H1 (cell line): ENCODE measurements at regions not wholly inside any gene's neighbourhood (a gene's known extent, or its start where the extent isn't known, plus 50 kb on each side); places are given as distances from the start of the nearest gene placed in this dataset.

Source experiments
- CTCF ChIA-PET: fragments of 300-600 bp; sonication (Branson Sonifier 250); formaldehyde crosslinking; loops from one replicate; lab custom pipeline; 2021; ENCODE audit not compliant: partially characterized antibody; lab: Charles Lee
- POLR2A ChIA-PET: fragments of 300-600 bp; sonication (Branson Sonifier 250); formaldehyde crosslinking; loops from one replicate; lab custom pipeline; 2021; ENCODE audit warnings: inconsistent platforms; ENCODE audit not compliant: partially characterized antibody; lab: Charles Lee
- DNase-seq, 2 experiments: peaks; one replicate each; pipeline versions ENCODE4 v3.0.0 to v3.0.0-alpha.2; 2010 to 2022; ENCODE audit warnings: low spot score in 2 of 2, low read depth in 1 of 2, mixed read lengths in 1 of 2
- FAIRE-seq: peaks from 2 replicates; lab custom pipeline; 2011; peaks lifted over from hg19 to GRCh38; lab: Jason Lieb, UNC
- H2AFZ ChIP-seq: 2 replicates; pipeline ENCODE4 v1.8.1; 2012; ENCODE audit warnings: low read length, inconsistent platforms
- H2AK5ac ChIP-seq: 2 replicates; pipeline ENCODE4 v1.6.1; 2013; ENCODE audit warnings: low read depth, low read length
- H2BK120ac ChIP-seq: replicated peaks from 2 replicates; pipeline ENCODE3; 2013; ENCODE audit warnings: low read depth, low read length, inconsistent platforms
- H2BK12ac ChIP-seq: 2 replicates; pipeline ENCODE4 v1.6.1; 2013; ENCODE audit warnings: low read depth, low read length
- H2BK15ac ChIP-seq: 2 replicates; pipeline ENCODE4 v1.6.1; 2013; ENCODE audit warnings: low read length
- H2BK20ac ChIP-seq: 2 replicates; pipeline ENCODE4 v1.6.1; 2013; ENCODE audit warnings: low read length
- H2BK5ac ChIP-seq: 2 replicates; pipeline ENCODE4 v1.6.1; 2013; ENCODE audit warnings: low read depth, low read length
- H3K14ac ChIP-seq: 2 replicates; pipeline ENCODE4 v1.6.1; 2013; ENCODE audit warnings: inconsistent platforms; ENCODE audit not compliant: insufficient read length
- H3K18ac ChIP-seq: 2 replicates; pipeline ENCODE4 v1.6.1; 2013; ENCODE audit warnings: low read length; ENCODE audit errors: extremely low read depth
- H3K23ac ChIP-seq: 2 replicates; pipeline ENCODE4 v1.6.1; 2013; ENCODE audit warnings: inconsistent platforms; ENCODE audit not compliant: insufficient read length
- H3K23me2 ChIP-seq: 2 replicates; pipeline ENCODE4 v1.6.1; 2013; ENCODE audit warnings: low read depth, low read length
- H3K27ac ChIP-seq: 2 replicates; pipeline ENCODE4 v1.6.1; 2011; ENCODE audit warnings: low read depth, low read length, inconsistent platforms
- H3K27me3 ChIP-seq, 4 experiments: replicated peaks in 1 of 4; 1 replicate in 1 of 4; 2 replicates in 3 of 4; pipeline versions ENCODE4 v1.6.1 to v1.8.1; 2011 to 2013; ENCODE audit warnings: low read length in 3 of 4, mild to moderate bottlenecking in 3 of 4, inconsistent platforms in 2 of 4, mixed read lengths in 2 of 4, moderate library complexity in 1 of 4; ENCODE audit not compliant: control insufficient read depth in 3 of 4, insufficient read depth in 3 of 4; ENCODE audit errors: extremely low read depth in 1 of 4
- H3K36me3 ChIP-seq, 4 experiments: 2 replicates each; pipeline versions ENCODE4 v1.6.1 to v1.8.1; 2011 to 2013; ENCODE audit warnings: mild to moderate bottlenecking in 4 of 4, low read length in 3 of 4, moderate library complexity in 2 of 4, control low read depth in 1 of 4, inconsistent platforms in 1 of 4; ENCODE audit not compliant: insufficient read depth in 4 of 4, control insufficient read depth in 2 of 4
- H3K4ac ChIP-seq: replicated peaks from 2 replicates; pipeline ENCODE3; 2013; ENCODE audit warnings: low read length, low read depth, mixed read lengths, inconsistent platforms; ENCODE audit not compliant: insufficient read length
- H3K4me1 ChIP-seq, 4 experiments: replicated peaks in 1 of 4; 1 replicate in 1 of 4; 2 replicates in 3 of 4; pipeline versions ENCODE4 v1.6.1 to v1.8.1; 2011 to 2013; ENCODE audit warnings: low read length in 3 of 4, inconsistent platforms in 2 of 4, mixed read lengths in 1 of 4; ENCODE audit not compliant: insufficient read depth in 4 of 4, control insufficient read depth in 3 of 4
- H3K4me2 ChIP-seq, 2 experiments: 2 replicates each; pipeline versions ENCODE4 v1.6.1 to v1.8.1; 2011 to 2013; ENCODE audit warnings: low read depth in 2 of 2, low read length in 2 of 2, control low read depth in 1 of 2, inconsistent platforms in 1 of 2, mild to moderate bottlenecking in 1 of 2; ENCODE audit not compliant: insufficient read depth in 1 of 2
- H3K4me3 ChIP-seq, 4 experiments: fragments of 200-600, 300-600 bp in 1 of 4; sonication (generic), shearing (Covaris generic), sonication (Bioruptor Twin) in 1 of 4; 2 replicates each; pipeline versions ENCODE4 v1.5.1 to v1.8.1; 2011 to 2016; ENCODE audit warnings: low read length in 4 of 4, low read depth in 3 of 4, control low read depth in 2 of 4, inconsistent platforms in 2 of 4, mild to moderate bottlenecking in 2 of 4, mixed read lengths in 1 of 4, moderate library complexity in 1 of 4; ENCODE audit not compliant: insufficient read depth in 2 of 4; ENCODE audit errors: extremely low read depth in 1 of 4
- H3K56ac ChIP-seq: replicated peaks from 2 replicates; pipeline ENCODE3; 2013; ENCODE audit warnings: low read depth, mild to moderate bottlenecking, mixed read lengths, low read length, inconsistent platforms; ENCODE audit not compliant: insufficient read length
- H3K79me1 ChIP-seq: 2 replicates; pipeline ENCODE4 v1.6.1; 2013; ENCODE audit warnings: low read depth, low read length, control low read depth
- H3K79me2 ChIP-seq, 2 experiments: 2 replicates each; pipeline versions ENCODE4 v1.6.1 to v1.8.1; 2012 to 2013; ENCODE audit warnings: low read length in 2 of 2, mild to moderate bottlenecking in 2 of 2, inconsistent platforms in 1 of 2; ENCODE audit not compliant: insufficient read depth in 2 of 2, control insufficient read depth in 1 of 2
- H3K9ac ChIP-seq, 4 experiments: replicated peaks in 1 of 4; 1 replicate in 1 of 4; 2 replicates in 3 of 4; pipeline versions ENCODE4 v1.6.1 to v1.8.1; 2011 to 2013; ENCODE audit warnings: low read depth in 3 of 4, low read length in 3 of 4, control low read depth in 2 of 4, mild to moderate bottlenecking in 2 of 4, moderate library complexity in 2 of 4, inconsistent platforms in 1 of 4; ENCODE audit errors: extremely low read depth in 1 of 4
- H3K9me3 ChIP-seq, 2 experiments: 2 replicates each; pipeline versions ENCODE4 v1.6.1 to v1.8.1; 2012 to 2013; ENCODE audit warnings: mild to moderate bottlenecking in 2 of 2, moderate library complexity in 2 of 2, control low read depth in 1 of 2, inconsistent platforms in 1 of 2, low read depth in 1 of 2, low read length in 1 of 2, mixed read lengths in 1 of 2; ENCODE audit not compliant: insufficient read depth in 2 of 2
- H4K20me1 ChIP-seq, 2 experiments: replicated peaks in 1 of 2; 2 replicates each; pipeline versions ENCODE3 to v1.8.1; 2011 to 2013; ENCODE audit warnings: inconsistent platforms in 2 of 2, low read length in 2 of 2, mild to moderate bottlenecking in 1 of 2; ENCODE audit not compliant: insufficient read depth in 2 of 2, control insufficient read depth in 1 of 2
- H4K5ac ChIP-seq: 2 replicates; pipeline ENCODE4 v1.6.1; 2013; ENCODE audit warnings: low read length, low read depth, mixed read lengths, inconsistent platforms; ENCODE audit not compliant: insufficient read length
- H4K8ac ChIP-seq: 2 replicates; pipeline ENCODE4 v1.8.0; 2013; ENCODE audit warnings: mild to moderate bottlenecking, moderate library complexity, low read length, inconsistent platforms; ENCODE audit not compliant: insufficient read depth; ENCODE audit errors: extremely low read depth
- H4K91ac ChIP-seq: replicated peaks from 2 replicates; pipeline ENCODE3; 2013; ENCODE audit warnings: low read length, mixed read lengths, inconsistent platforms; ENCODE audit not compliant: insufficient read length
- BCL11A ChIP-seq, 2 experiments: IDR thresholded peaks; one replicate each; pipeline ENCODE4 v1.6.1; 2011; ENCODE audit warnings: low read depth in 2 of 2, low read length in 2 of 2, mild to moderate bottlenecking in 2 of 2
- EP300 ChIP-seq, 2 experiments: IDR thresholded peaks; 1 replicate in 1 of 2; 2 replicates in 1 of 2; pipeline ENCODE4 v1.6.1; 2011 to 2012; ENCODE audit warnings: low read depth in 2 of 2, low read length in 2 of 2, mild to moderate bottlenecking in 2 of 2, borderline replicate concordance in 1 of 2, inconsistent platforms in 1 of 2, moderate library complexity in 1 of 2
- POU5F1 ChIP-seq: IDR thresholded peaks from 2 replicates; pipeline ENCODE4 v1.6.1; 2011; ENCODE audit warnings: low read depth, mild to moderate bottlenecking, low read length, moderate library complexity
- WGBS, 2 experiments: shearing (Covaris generic) in 1 of 2; methylation state at CpG; one replicate each; pipeline versions ENCODE4 v1.1.6 to v1.1.7; 2013 to 2015; ENCODE audit warnings: low lambda C conversion rate in 2 of 2, mixed read lengths in 2 of 2, inconsistent platforms in 1 of 2, low coverage in 1 of 2, missing lambda C conversion rate in 1 of 2; ENCODE audit not compliant: insufficient replicate concordance in 2 of 2, insufficient coverage in 1 of 2, insufficient read length in 1 of 2; ENCODE audit errors: extremely low coverage in 1 of 2, missing lambda C conversion rate in 1 of 2; 5-methylcytosine and 5-hydroxymethylcytosine counted together

GRCh38 chr11:128181088-128181480 is 406.3 kb downstream of the ETS1 start:
- FAIRE-seq (no peak), DNase-seq (no peak)
- ChIA-PET POLR2A (no interaction called here), CTCF (interaction anchor here (1.4 to 3.3 kb wide), 4 partner anchors 9 to 143 kb away, joined by 4 to 14 read pairs (median 6); no protein-coding TSS in a partner anchor)
- Histone ChIP-seq H2AFZ (no peak overlapping the region), H3K4me1 (no peaks in the 10 kb centered on the region), H3K4ac (no peak overlapping the region), H4K5ac (no peak overlapping the region), H3K9ac (no peak overlapping the region), H4K20me1 (no peaks in the 10 kb centered on the region), H2BK120ac (no peak overlapping the region), H4K8ac (no peak overlapping the region), H2BK15ac (no peak overlapping the region), H3K23me2 (no peaks in the 10 kb centered on the region), H2BK12ac (no peak overlapping the region), H3K36me3 (no peaks in the 10 kb centered on the region), H3K14ac (no peak overlapping the region), H2AK5ac (no peak overlapping the region), H3K18ac (no peak overlapping the region), H3K4me3 (no peak overlapping the region), H2BK20ac (no peak overlapping the region), H3K23ac (no peak overlapping the region), H3K27me3 (no peaks in the 10 kb centered on the region), H3K79me2 (no peaks in the 10 kb centered on the region), H3K9me3 (peaks cover 7% of the 10 kb centered on the region in 2 experiments; a peak in 3 of 4 replicates), H2BK5ac (no peak overlapping the region), H3K27ac (no peak overlapping the region), H3K79me1 (no peaks in the 10 kb centered on the region), H3K4me2 (no peak overlapping the region), H3K56ac (no peak overlapping the region), H4K91ac (no peak overlapping the region)
- TF ChIP-seq BCL11A (IDR thresholded peaks at IDR 0.05; ENCODE audit: low read depth in 2 of 2, low read length in 2 of 2) (no peak), EP300 (IDR thresholded peaks at IDR 0.05; ENCODE audit: borderline replicate concordance in 1 of 2, low read depth in 2 of 2, low read length in 2 of 2) (no peak), POU5F1 (no peak)
- WGBS, 2 experiments, result 83% methylated on average over 4 of the region's 4 CpGs; no CpG with 5 or more reads in 1 of the 2 experiments
